Neural cell (in vitro differentiated cells): ENCODE measurements at regions not wholly inside any gene's neighbourhood (a gene's known extent, or its start where the extent isn't known, plus 50 kb on each side); places are given as distances from the start of the nearest gene placed in this dataset.

Experiments used
- CTCF ChIP-seq: fragments of 450-650 bp; IDR thresholded peaks from 2 replicates; pipeline ENCODE4 v1.5.1; 2014; ENCODE audit warnings: antibody characterized with exemption, mild to moderate bottlenecking, moderate library complexity; ENCODE audit not compliant: poor library complexity, severe bottlenecking
- EP300 ChIP-seq: fragments of 450-650 bp; conservative IDR thresholded peaks from 2 replicates; pipeline ENCODE4 v1.6.1; 2014; ENCODE audit warnings: antibody characterized with exemption, mild to moderate bottlenecking, moderate library complexity; ENCODE audit not compliant: poor library complexity, severe bottlenecking
- EZH2 ChIP-seq: fragments of 200-600, 300-800 bp; shearing (Covaris generic), sonication (generic); IDR thresholded peaks from 2 replicates; pipeline ENCODE4 v1.6.1; 2014; ENCODE audit warnings: antibody characterized with exemption, low read length, borderline replicate concordance, mild to moderate bottlenecking; ENCODE audit not compliant: insufficient read depth, poor library complexity, severe bottlenecking
- POLR2AphosphoS5 ChIP-seq: IDR thresholded peaks from 2 replicates; pipeline ENCODE4 v1.6.1; 2012
- RAD21 ChIP-seq: fragments of 450-650 bp; conservative IDR thresholded peaks from 2 replicates; pipeline ENCODE4 v1.6.1; 2014; ENCODE audit warnings: antibody characterized with exemption, mild to moderate bottlenecking, moderate library complexity
- REST ChIP-seq: IDR thresholded peaks from 2 replicates; pipeline ENCODE4 v1.6.1; 2012; ENCODE audit warnings: borderline replicate concordance
- TAF1 ChIP-seq: IDR thresholded peaks from 2 replicates; pipeline ENCODE4 v1.6.1; 2012; ENCODE audit warnings: low read depth

GRCh38 chr3:72385167-72385566, 463.1 kb downstream of the SHQ1 start:
- TF ChIP-seq CTCF, result no peak
- no peak for TF ChIP-seq TAF1
- no peak for TF ChIP-seq EZH2
- TF ChIP-seq REST, result no peak
- TF ChIP-seq POLR2AphosphoS5, result no peak
- no peak for TF ChIP-seq EP300
- TF ChIP-seq RAD21, result no peak
